Common myeloid progenitor, CD34-positive (primary cell): ENCODE measurements at regions not wholly inside any gene's neighbourhood (a gene's known extent, or its start where the extent isn't known, plus 50 kb on each side); places are given as distances from the start of the nearest gene placed in this dataset.
"Not testable (repeated sequence)": the region's sequence is repeated elsewhere in the genome, so short reads cannot be mapped to it uniquely, and the experiment has no call there.

Experiments
- CTCF ChIA-PET: fragments of 350-600 bp; sonication (Branson Sonifier 250); formaldehyde crosslinking; loops from one replicate; lab custom pipeline; 2021; ENCODE audit warnings: antibody characterized with exemption; lab: Charles Lee
- POLR2A ChIA-PET: fragments of 350-600 bp; sonication (Branson Sonifier 250); formaldehyde crosslinking; loops from one replicate; lab custom pipeline; 2021; ENCODE audit warnings: antibody characterized with exemption; lab: Charles Lee
- DNase-seq, 3 donors: peaks; one replicate each; pipeline versions ENCODE4 v3.0.0 to v3.0.0-alpha.2; 2013
- H3K27ac ChIP-seq, 2 experiments: 1 replicate in 1 of 2; 2 replicates in 1 of 2; pipeline ENCODE4 v1.7.0; 2013; ENCODE audit warnings: inconsistent platforms in 2 of 2, low read length in 2 of 2, mild to moderate bottlenecking in 2 of 2, low read depth in 1 of 2, moderate library complexity in 1 of 2; ENCODE audit not compliant: severe bottlenecking in 2 of 2, insufficient read depth in 1 of 2, poor library complexity in 1 of 2
- H3K27me3 ChIP-seq, 5 experiments: replicated peaks in 2 of 5; 1 replicate in 3 of 5; 2 replicates in 2 of 5; pipeline versions ENCODE4 v1.6.1 to v1.7.0; 2013; ENCODE audit warnings: low read length in 4 of 5, mild to moderate bottlenecking in 2 of 5, moderate library complexity in 2 of 5, inconsistent platforms in 1 of 5; ENCODE audit not compliant: insufficient read depth in 5 of 5, control insufficient read depth in 4 of 5
- H3K36me3 ChIP-seq, 4 experiments: 1 replicate in 2 of 4; 2 replicates in 2 of 4; pipeline versions ENCODE4 v1.6.1 to v1.7.0; 2013; ENCODE audit warnings: low read length in 3 of 4, control low read depth in 1 of 4, mild to moderate bottlenecking in 1 of 4; ENCODE audit not compliant: control insufficient read depth in 4 of 4, insufficient read depth in 4 of 4
- H3K4me1 ChIP-seq, 4 experiments: 1 replicate in 3 of 4; 2 replicates in 1 of 4; pipeline versions ENCODE4 v1.6.1 to v1.7.1; 2013; ENCODE audit warnings: low read length in 3 of 4, mild to moderate bottlenecking in 3 of 4, control low read depth in 1 of 4, inconsistent platforms in 1 of 4, moderate library complexity in 1 of 4; ENCODE audit not compliant: control insufficient read depth in 4 of 4, insufficient read depth in 4 of 4; ENCODE audit errors: control extremely low read depth in 1 of 4
- H3K4me3 ChIP-seq, 7 experiments: 1 replicate in 4 of 7; 2 replicates in 3 of 7; pipeline versions ENCODE4 v1.5.1 to v1.7.0; 2013; ENCODE audit warnings: mild to moderate bottlenecking in 7 of 7, low read length in 6 of 7, moderate library complexity in 6 of 7, inconsistent platforms in 2 of 7, low read depth in 2 of 7, control low read depth in 1 of 7; ENCODE audit not compliant: insufficient read depth in 4 of 7, control insufficient read depth in 1 of 7; ENCODE audit errors: extremely low read depth in 1 of 7
- H3K9me3 ChIP-seq, 5 experiments: 1 replicate in 4 of 5; 2 replicates in 1 of 5; pipeline versions ENCODE4 v1.6.1 to v1.7.1; 2013; ENCODE audit warnings: low read length in 4 of 5, mild to moderate bottlenecking in 2 of 5, inconsistent platforms in 1 of 5, low read depth in 1 of 5, moderate library complexity in 1 of 5; ENCODE audit not compliant: control insufficient read depth in 4 of 5, insufficient read depth in 2 of 5; ENCODE audit errors: control extremely low read depth in 1 of 5
- WGBS: methylation state at CpG from one replicate; pipeline ENCODE4 v1.1.5; 2013; ENCODE audit not compliant: insufficient coverage; 5-methylcytosine and 5-hydroxymethylcytosine counted together

DNA sequence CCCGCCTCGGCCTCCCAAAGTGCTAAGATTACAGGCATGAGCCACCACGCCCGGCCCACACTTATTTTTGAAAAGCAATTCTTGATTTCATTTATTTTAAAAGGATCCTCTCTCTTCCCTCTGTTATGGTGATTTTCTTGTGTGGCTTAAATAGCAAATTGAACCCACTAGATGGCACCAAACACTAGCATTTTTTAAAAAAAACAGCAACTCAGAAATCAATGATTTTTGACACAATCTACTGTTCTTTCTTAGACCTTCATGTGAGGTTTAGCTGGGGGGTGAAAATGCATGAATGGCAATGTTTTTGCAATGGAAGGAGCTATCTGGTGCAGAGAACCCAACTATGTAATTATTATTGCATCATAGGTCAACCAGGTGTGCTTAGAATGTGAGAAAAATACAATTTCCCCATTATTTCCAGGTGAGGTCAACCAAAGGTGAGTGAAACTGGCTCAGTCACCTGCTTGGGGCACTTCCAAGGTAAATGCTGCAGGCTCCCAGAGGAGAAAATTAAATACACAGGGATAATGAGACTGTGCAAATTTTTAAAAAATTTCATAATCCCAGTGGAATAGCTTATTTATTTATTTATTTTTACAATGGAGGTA is 226.7 kb upstream of the PRKX start:
- H3K27ac ChIP-seq = no peak overlapping the region
- CTCF ChIA-PET = interaction anchor here (1.4 kb wide), 1 partner anchor 19 kb away, joined by 5 read pairs; no protein-coding TSS in a partner anchor
- peak; percentile 14 to 56 (median 48) for DNase-seq
- WGBS = 50% methylated on average over 2 of the region's 4 CpGs
- POLR2A ChIA-PET = no interaction called here
- no peaks in the 10 kb centered on the region for H3K4me1 ChIP-seq
- H3K36me3 ChIP-seq = no peaks in the 10 kb centered on the region
- H3K4me3 ChIP-seq = no peak overlapping the region
- peaks cover 0 to 3% (median 0%) of the 10 kb centered on the region in 5 experiments for H3K9me3 ChIP-seq
- H3K27me3 ChIP-seq = peaks cover 0 to 8% (median 0%) of the 10 kb centered on the region in 5 experiments

DNA sequence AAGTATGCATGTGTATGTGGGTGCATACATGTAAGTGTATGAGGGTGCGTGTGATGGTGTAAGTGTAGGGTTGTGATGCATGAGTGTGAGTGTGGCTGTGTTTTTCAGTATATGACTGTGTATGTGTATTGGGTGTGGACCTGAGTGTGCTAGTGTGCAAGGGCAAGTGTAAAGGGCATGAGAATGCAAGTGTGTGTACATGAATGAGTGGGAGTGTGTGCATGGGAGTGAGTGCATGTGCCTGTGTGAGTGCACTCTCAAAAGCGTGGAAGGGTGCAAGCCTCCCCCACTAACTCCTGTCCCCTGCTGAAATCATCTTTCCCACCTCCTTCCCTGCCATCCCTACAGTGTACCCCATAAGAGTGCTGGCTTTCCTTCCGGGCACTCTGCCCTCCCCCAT is 225.1 kb upstream of the PRKX start:
- POLR2A ChIA-PET = no interaction called here
- Histone ChIP-seq H3K4me1 (no peaks in the 10 kb centered on the region), H3K4me3 (no peak overlapping the region), H3K9me3 (peaks cover 0 to 3% (median 0%) of the 10 kb centered on the region in 5 experiments), H3K27ac (no peak overlapping the region), H3K36me3 (no peaks in the 10 kb centered on the region), H3K27me3 (peaks cover 0 to 8% (median 0%) of the 10 kb centered on the region in 5 experiments)
- DNase-seq = no peak
- CTCF ChIA-PET = no interaction called here
- 93% methylated on average over 3 of the region's 3 CpGs for WGBS

DNA sequence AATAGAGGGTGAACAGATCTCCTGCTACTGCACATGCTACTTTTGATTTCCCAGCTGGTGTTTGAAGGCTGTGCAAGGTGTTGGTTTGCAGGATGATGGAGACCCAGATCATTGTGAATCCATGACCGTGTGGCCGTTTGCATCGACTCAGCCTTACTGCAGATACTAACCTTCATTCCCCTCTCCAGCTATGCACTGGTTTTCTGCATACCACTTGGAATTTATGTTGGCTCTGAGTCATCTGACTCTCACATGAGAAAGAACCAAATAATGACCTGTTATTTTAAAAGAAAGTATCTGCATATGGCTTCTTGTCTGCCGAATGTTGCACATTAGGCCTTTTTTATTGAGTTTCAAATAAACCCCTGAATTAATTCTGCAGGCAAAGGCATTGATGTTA is 221.7 kb upstream of the PRKX start:
- H3K27me3 ChIP-seq, H3K4me1 ChIP-seq, CTCF ChIA-PET, POLR2A ChIA-PET, H3K27ac ChIP-seq, H3K9me3 ChIP-seq, DNase-seq, H3K36me3 ChIP-seq, H3K4me3 ChIP-seq: not testable (repeated sequence)
- WGBS = no CpG with 5 or more reads among the region's 4 CpGs

DNA sequence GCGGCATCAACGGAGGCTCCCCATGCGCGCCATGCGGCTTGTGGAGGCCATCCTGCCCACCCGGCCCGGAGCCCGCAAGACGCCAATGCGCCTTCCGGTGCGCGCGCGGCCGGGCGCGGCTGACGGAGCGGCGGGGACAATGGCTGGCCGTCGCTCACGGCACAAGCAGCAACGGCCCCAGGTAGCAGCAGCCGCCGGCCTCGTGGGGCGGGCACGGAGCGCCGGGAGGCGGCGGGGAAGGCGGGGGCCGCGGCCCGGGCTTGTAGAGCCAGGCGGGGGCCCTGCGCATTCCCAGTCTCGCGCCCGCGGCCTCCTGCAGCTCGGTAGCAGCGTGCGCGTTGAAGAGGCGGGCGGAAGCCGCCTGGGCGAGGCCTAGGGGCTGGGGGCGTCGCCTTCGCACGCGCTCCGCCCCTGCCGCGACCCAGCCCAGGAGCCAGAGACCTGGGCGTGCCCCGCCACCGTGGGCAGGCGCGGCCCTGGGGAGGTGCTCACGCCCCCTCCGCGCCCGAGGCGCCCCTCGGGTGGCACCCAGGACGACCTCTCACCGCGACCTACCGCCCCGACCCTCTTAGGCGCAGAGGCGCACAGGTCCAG is 207.1 kb upstream of the PRKX start:
- DNase-seq, H3K4me1 ChIP-seq, CTCF ChIA-PET, H3K4me3 ChIP-seq, H3K9me3 ChIP-seq, H3K27ac ChIP-seq, POLR2A ChIA-PET, H3K27me3 ChIP-seq, H3K36me3 ChIP-seq: not testable (repeated sequence)
- WGBS = no CpG with 5 or more reads among the region's 78 CpGs

DNA sequence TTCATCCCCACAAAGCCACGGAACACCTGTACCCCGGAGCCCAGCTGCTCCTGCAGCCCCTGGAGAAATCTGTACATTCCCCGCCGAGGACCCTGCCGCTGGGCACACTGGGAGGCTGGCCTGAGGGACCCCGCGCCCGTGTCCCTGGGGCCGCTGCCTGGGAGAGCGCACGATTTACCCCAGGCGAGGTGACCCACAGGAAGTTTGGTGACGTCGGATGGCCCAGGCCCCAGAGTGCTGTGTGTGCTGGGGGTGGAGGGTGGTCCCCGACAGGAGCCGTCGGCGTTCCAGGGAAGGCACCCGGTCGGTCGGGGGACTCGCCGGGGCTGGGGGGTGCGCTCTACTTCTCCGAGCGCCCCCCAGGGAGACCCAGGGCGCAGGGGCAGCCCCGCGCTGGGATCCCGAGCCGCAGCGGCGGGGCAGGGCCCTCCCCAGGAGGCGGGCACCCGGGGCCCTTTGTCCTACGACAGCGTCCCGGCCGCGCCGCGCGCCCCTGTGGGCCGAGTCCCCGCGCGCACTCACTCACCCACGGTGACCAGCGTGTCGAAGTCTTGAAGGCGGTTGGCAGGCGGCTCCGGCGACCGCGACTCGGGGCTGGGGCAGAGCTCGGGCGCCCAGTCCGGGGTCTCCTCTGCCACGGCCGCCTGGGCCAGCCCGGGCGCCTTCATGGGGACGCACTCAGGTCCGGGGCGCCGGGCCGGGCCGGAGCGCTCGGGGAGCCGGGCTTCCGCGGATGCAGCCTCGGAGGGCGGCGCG is 206.4 kb upstream of the PRKX start:
- CTCF ChIA-PET, H3K9me3 ChIP-seq, H3K27me3 ChIP-seq, H3K36me3 ChIP-seq, POLR2A ChIA-PET, H3K4me3 ChIP-seq, DNase-seq, H3K27ac ChIP-seq, H3K4me1 ChIP-seq: not testable (repeated sequence)
- WGBS = no CpG with 5 or more reads among the region's 79 CpGs

DNA sequence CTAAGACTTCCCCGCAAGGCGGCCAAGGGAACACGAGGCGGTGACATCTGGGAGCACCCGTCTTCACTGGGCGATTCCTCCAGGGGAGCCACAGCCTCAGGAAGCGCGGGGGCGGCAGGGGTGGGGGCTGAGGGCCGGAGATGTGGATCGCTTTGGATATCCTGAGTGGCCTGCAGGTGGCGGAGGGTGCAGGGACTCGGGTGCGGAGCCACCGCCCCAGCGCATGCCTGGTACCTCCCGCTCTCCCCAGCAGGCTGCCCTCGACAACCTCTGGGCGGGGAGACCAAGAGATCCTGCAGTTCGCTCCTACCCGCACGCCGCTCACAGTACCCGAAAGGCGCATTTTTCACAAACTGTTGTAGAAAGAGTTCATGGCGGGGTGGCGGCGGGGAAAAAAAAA is 201.4 kb upstream of the PRKX start:
- H3K9me3 ChIP-seq, H3K27me3 ChIP-seq, H3K4me3 ChIP-seq, DNase-seq, H3K4me1 ChIP-seq, H3K27ac ChIP-seq, POLR2A ChIA-PET, H3K36me3 ChIP-seq, CTCF ChIA-PET: not testable (repeated sequence)
- WGBS = no CpG with 5 or more reads among the region's 28 CpGs

DNA sequence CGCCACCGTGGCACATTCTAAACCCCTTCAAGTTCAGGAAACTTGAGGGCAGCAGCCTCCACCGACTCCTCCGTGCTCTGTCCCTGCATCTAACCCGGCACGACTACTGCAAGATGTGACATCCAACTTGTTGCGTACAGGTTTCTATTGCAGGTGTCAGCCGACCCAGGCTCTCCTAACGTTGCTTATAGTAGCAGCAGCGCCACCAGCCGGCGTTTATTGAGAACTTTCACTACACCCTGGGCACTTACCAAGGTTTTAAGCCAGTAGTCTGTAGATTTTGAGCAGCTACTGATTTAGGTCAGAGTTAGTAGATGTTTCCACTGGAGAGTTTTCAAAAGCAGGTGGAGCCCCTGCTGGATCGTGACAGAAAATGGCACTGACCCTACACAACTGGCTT is 200.6 kb upstream of the PRKX start:
- CTCF ChIA-PET, POLR2A ChIA-PET: not testable (repeated sequence)
- WGBS = no CpG with 5 or more reads among the region's 13 CpGs

More for the DNA sequence above, 200.6 kb upstream of the PRKX start:
- not testable (repeated sequence) for DNase-seq, H3K4me1 ChIP-seq, H3K36me3 ChIP-seq, H3K4me3 ChIP-seq, H3K9me3 ChIP-seq, H3K27ac ChIP-seq, H3K27me3 ChIP-seq
